Transverse colon (tissue), 4 donors: ENCODE measurements at regions not wholly inside any gene's neighbourhood (a gene's known extent, or its start where the extent isn't known, plus 50 kb on each side); places are given as distances from the start of the nearest gene placed in this dataset.

Experiments
- EP300 ChIP-seq: sonication (generic); formaldehyde crosslinking; IDR thresholded peaks from one replicate; pipeline ENCODE4 v1.6.1; 2017; ENCODE audit warnings: antibody characterized with exemption, low read depth
- POLR2A ChIP-seq: fragments of 450-650 bp; IDR thresholded peaks from one replicate; pipeline ENCODE4 v1.6.1; 2016; ENCODE audit warnings: antibody characterized with exemption, mild to moderate bottlenecking, moderate library complexity
- POLR2AphosphoS5 ChIP-seq, 3 donors: sonication (generic); formaldehyde crosslinking; IDR thresholded peaks; one replicate each; pipeline ENCODE4 v1.6.1; 2016; ENCODE audit warnings: antibody characterized with exemption in 3 of 3
- TF ChIP-seq, protein P1 (sequence below), 5 experiments: fragments of 200-600 bp in 3 of 5; fragments of 450-650 bp in 2 of 5; sonication (generic) in 3 of 5; IDR thresholded peaks; 1 replicate in 2 of 5; 2 replicates in 3 of 5; pipeline ENCODE4 v1.5.1; 2016 to 2017; ENCODE audit warnings: antibody characterized with exemption in 5 of 5, inconsistent platforms in 3 of 5, mild to moderate bottlenecking in 2 of 5, moderate library complexity in 1 of 5

DNA sequence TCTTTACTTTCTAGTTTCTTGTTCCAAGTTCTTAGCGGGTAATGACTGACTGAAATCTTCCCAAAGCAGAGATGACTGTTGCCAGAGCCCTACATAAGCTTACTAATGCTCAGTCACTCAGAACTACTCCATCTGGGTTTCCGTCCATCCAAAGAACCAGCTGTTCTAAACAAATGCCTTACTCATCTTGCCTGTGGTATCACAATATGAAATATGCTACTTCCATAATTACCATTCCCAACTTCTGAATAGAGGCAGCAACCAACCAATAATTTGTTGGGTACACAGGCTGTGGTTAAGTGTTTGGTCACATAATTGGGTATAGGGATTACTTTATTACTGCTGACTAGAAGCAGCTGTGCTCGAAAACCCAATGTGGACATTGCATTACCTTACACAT, 930.2 kb upstream of the DIAPH2 start:
- TF ChIP-seq, protein P1, sequence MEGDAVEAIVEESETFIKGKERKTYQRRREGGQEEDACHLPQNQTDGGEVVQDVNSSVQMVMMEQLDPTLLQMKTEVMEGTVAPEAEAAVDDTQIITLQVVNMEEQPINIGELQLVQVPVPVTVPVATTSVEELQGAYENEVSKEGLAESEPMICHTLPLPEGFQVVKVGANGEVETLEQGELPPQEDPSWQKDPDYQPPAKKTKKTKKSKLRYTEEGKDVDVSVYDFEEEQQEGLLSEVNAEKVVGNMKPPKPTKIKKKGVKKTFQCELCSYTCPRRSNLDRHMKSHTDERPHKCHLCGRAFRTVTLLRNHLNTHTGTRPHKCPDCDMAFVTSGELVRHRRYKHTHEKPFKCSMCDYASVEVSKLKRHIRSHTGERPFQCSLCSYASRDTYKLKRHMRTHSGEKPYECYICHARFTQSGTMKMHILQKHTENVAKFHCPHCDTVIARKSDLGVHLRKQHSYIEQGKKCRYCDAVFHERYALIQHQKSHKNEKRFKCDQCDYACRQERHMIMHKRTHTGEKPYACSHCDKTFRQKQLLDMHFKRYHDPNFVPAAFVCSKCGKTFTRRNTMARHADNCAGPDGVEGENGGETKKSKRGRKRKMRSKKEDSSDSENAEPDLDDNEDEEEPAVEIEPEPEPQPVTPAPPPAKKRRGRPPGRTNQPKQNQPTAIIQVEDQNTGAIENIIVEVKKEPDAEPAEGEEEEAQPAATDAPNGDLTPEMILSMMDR (IDR thresholded peaks at IDR 0.05): no peak
- TF ChIP-seq POLR2A: no peak
- no peak for TF ChIP-seq EP300
- TF ChIP-seq POLR2AphosphoS5 (IDR thresholded peaks at IDR 0.05): no peak
